ENCODE measurements at regions not wholly inside any gene's neighbourhood (a gene's known extent, or its start where the extent isn't known, plus 50 kb on each side); places are given as distances from the start of the nearest gene placed in this dataset.

DNA sequence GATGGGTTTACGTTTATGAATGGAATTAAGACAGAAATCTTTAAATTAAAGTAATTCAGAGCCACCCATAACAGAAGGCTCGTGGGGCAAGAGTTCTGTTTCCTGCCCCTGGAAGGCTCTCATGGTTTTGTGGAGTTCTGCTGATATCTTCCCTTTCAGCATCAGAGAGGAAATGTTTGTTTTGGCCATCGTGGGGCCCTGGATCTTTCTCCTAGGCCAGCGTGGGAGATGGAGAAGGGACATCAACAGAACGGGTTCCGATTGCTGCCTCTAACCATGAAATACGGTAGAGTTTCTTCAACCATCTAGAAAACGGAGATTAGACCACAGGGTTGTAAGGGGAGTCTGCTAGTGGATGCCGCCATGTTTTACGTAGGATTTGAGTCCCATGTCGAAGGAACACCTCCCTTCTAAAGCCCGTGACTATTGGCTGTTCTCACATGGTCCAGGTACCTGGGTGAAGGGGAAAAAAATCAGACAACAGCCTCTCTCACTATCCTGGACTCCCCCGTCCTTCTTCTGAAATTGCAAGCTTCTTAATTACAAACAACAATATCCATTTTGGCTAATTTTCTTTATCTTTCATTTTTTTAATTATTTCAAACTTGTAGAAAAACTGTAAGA, 169.1 kb upstream of the CELF2 start:
- Histone ChIP-seq H3K36me3 (ENCODE audit: control insufficient read depth in 3 of 3, insufficient read depth in 2 of 3, low read depth in 1 of 3, low read length in 3 of 3) (no peaks in the 10 kb centered on the region), H3K9me3 (ENCODE audit: control insufficient read depth in 2 of 2, insufficient read depth in 1 of 2, low read depth in 1 of 2, low read length in 1 of 2) (no peaks in the 10 kb centered on the region), H3K4me3 (ENCODE audit: low read depth in 1 of 3, low read length in 3 of 3) (no peak overlapping the region), H3K27me3 (ENCODE audit: control insufficient read depth in 3 of 3, insufficient read depth in 3 of 3, low read length in 3 of 3) (no peaks in the 10 kb centered on the region), H3K4me1 (ENCODE audit: control insufficient read depth in 3 of 3, insufficient read depth in 2 of 3, low read depth in 1 of 3, low read length in 2 of 3) (no peaks in the 10 kb centered on the region), H3K27ac (ENCODE audit: low read depth in 1 of 3, low read length in 2 of 3) (no peak overlapping the region)
- 83 to 90% (median 84%) methylated on average over 13 of the region's 13 CpGs for WGBS, 3 donors
- no peak for DNase-seq
- FAIRE-seq: no peak

DNA sequence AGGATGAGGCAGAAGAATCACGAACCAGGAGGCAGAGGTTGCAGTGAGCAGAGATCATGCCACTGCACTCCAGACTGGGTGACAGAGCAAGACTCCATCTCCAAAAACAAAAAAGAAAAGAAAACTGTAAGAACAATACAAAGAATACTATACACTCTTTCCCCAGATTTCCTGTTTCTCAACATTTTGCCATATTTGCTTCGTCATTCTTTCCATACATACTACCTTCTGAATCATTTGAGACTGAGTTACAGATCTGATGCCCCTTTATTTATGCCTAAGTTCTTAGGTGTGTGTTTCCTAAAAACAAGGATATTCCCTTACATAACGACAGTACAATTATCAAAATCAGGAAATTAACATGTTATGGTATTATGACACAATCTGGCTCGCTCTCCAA, 168.4 kb upstream of the CELF2 start:
- no peaks in the 10 kb centered on the region for H3K4me1 ChIP-seq (ENCODE audit: control insufficient read depth in 3 of 3, insufficient read depth in 2 of 3, low read depth in 1 of 3, low read length in 2 of 3)
- no peaks in the 10 kb centered on the region for H3K36me3 ChIP-seq (ENCODE audit: control insufficient read depth in 3 of 3, insufficient read depth in 2 of 3, low read depth in 1 of 3, low read length in 3 of 3)
- H3K9me3 ChIP-seq (ENCODE audit: control insufficient read depth in 2 of 2, insufficient read depth in 1 of 2, low read depth in 1 of 2, low read length in 1 of 2): no peaks in the 10 kb centered on the region
- FAIRE-seq (no peak), DNase-seq (no peak)
- no peak overlapping the region for H3K27ac ChIP-seq (ENCODE audit: low read depth in 1 of 3, low read length in 2 of 3)
- no peaks in the 10 kb centered on the region for H3K27me3 ChIP-seq (ENCODE audit: control insufficient read depth in 3 of 3, insufficient read depth in 3 of 3, low read length in 3 of 3)
- H3K4me3 ChIP-seq (ENCODE audit: low read depth in 1 of 3, low read length in 3 of 3): no peak overlapping the region
- WGBS, 3 donors: 81 to 88% (median 82%) methylated on average over 4 of the region's 4 CpGs

DNA sequence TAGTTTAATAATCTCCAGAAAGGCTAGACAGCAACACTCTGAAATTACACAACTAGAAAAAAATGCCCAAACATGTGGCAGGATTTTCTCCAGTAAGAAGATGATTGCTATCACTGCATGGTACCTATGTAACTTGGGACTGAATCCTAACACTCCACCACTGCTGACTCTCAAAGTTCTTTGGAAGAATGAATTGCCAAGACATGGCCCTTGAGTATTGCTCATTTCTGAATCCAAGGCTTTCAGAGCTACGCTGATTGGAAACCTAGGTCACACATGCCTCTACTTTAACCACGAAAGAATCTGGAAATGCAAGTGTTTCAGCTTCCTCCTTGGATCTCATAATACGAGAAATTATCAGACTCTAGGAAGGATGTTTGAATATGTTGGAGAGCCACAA, 167.5 kb upstream of the CELF2 start:
- FAIRE-seq (no peak), DNase-seq (no peak)
- H3K4me1 ChIP-seq (ENCODE audit: control insufficient read depth in 3 of 3, insufficient read depth in 2 of 3, low read depth in 1 of 3, low read length in 2 of 3): no peaks in the 10 kb centered on the region
- H3K9me3 ChIP-seq (ENCODE audit: control insufficient read depth in 2 of 2, insufficient read depth in 1 of 2, low read depth in 1 of 2, low read length in 1 of 2): no peaks in the 10 kb centered on the region
- H3K27me3 ChIP-seq (ENCODE audit: control insufficient read depth in 3 of 3, insufficient read depth in 3 of 3, low read length in 3 of 3): no peaks in the 10 kb centered on the region
- no peak overlapping the region for H3K27ac ChIP-seq (ENCODE audit: low read depth in 1 of 3, low read length in 2 of 3)
- H3K36me3 ChIP-seq (ENCODE audit: control insufficient read depth in 3 of 3, insufficient read depth in 2 of 3, low read depth in 1 of 3, low read length in 3 of 3): no peaks in the 10 kb centered on the region
- no peak overlapping the region for H3K4me3 ChIP-seq (ENCODE audit: low read depth in 1 of 3, low read length in 3 of 3)
- WGBS, 3 donors: 70 to 82% (median 77%) methylated on average over 3 of the region's 3 CpGs

DNA sequence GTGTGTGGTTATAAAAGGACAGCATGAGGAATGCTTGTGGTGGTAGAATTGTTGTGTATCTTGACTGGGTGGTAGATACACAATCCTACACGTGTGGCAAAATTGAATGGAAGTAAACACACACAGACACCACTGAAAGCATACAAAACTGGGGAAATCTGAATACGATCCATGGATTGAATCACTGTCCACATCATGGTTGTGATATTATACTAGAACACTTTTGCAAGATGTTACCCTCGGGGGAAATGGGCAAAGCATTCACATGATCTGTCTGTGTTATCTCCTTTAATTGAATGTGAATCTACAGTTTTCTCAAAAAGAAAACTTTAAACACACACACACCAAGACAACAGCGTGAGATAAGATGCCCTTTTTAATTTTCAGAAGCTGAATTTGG, 165.2 kb upstream of the CELF2 start:
- FAIRE-seq: no peak
- H3K36me3 ChIP-seq (ENCODE audit: control insufficient read depth in 3 of 3, insufficient read depth in 2 of 3, low read depth in 1 of 3, low read length in 3 of 3): no peaks in the 10 kb centered on the region
- no peaks in the 10 kb centered on the region for H3K27me3 ChIP-seq (ENCODE audit: control insufficient read depth in 3 of 3, insufficient read depth in 3 of 3, low read length in 3 of 3)
- no peak overlapping the region for H3K4me3 ChIP-seq (ENCODE audit: low read depth in 1 of 3, low read length in 3 of 3)
- H3K9me3 ChIP-seq (ENCODE audit: control insufficient read depth in 2 of 2, insufficient read depth in 1 of 2, low read depth in 1 of 2, low read length in 1 of 2): no peaks in the 10 kb centered on the region
- no peak overlapping the region for H3K27ac ChIP-seq (ENCODE audit: low read depth in 1 of 3, low read length in 2 of 3)
- DNase-seq: no peak
- H3K4me1 ChIP-seq (ENCODE audit: control insufficient read depth in 3 of 3, insufficient read depth in 2 of 3, low read depth in 1 of 3, low read length in 2 of 3): no peaks in the 10 kb centered on the region
- 62 to 73% (median 68%) methylated on average over 4 of the region's 4 CpGs for WGBS, 3 donors

DNA sequence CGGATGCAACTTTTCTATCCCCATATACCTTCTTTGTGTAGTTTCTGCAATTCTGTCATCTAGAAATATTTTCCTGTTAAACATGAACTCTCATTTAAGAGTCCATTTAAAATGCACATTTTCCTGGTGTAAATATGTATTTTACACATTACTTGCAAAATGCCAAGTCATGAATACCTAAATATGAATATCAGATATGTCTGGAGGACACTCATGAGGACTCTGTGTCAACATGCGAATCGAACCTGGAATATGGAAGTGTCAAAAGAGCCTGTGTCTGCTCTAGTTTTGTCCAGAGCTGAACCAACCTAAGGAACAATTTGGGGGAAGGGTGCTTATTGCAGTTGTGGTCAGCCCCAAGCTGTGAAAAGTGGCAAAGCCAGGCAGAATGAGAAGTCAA, 163.7 kb upstream of the CELF2 start:
- WGBS, 3 donors: 92 to 96% (median 93%) methylated on average over 3 of the region's 3 CpGs
- Histone ChIP-seq H3K27ac (ENCODE audit: low read depth in 1 of 3, low read length in 2 of 3) (no peak overlapping the region), H3K4me1 (ENCODE audit: control insufficient read depth in 3 of 3, insufficient read depth in 2 of 3, low read depth in 1 of 3, low read length in 2 of 3) (no peaks in the 10 kb centered on the region), H3K4me3 (ENCODE audit: low read depth in 1 of 3, low read length in 3 of 3) (no peak overlapping the region), H3K9me3 (ENCODE audit: control insufficient read depth in 2 of 2, insufficient read depth in 1 of 2, low read depth in 1 of 2, low read length in 1 of 2) (no peaks in the 10 kb centered on the region), H3K36me3 (ENCODE audit: control insufficient read depth in 3 of 3, insufficient read depth in 2 of 3, low read depth in 1 of 3, low read length in 3 of 3) (no peaks in the 10 kb centered on the region), H3K27me3 (ENCODE audit: control insufficient read depth in 3 of 3, insufficient read depth in 3 of 3, low read length in 3 of 3) (no peaks in the 10 kb centered on the region)
- no peak for DNase-seq
- no peak for FAIRE-seq

DNA sequence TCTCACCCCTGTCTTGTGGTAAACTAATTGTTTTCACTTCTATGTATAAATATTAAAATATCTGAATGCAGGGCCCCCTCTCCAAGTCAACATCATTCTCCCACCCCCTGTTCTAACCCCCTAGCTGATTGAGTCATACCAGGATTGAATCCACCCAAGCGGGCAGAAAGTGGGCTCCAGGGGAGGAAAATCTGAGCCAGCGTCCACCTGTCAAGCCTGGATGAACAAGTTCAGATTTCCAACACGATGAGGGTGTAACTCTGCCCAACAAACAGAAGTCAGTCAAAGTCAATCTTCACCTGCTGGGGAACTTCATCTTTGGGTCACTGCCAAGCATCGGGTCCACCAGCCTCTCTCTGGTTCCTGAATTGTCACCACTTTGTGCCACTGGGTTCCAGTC, 162.9 kb upstream of the CELF2 start:
- DNase-seq: no peak
- no peaks in the 10 kb centered on the region for H3K9me3 ChIP-seq (ENCODE audit: control insufficient read depth in 2 of 2, insufficient read depth in 1 of 2, low read depth in 1 of 2, low read length in 1 of 2)
- H3K4me1 ChIP-seq (ENCODE audit: control insufficient read depth in 3 of 3, insufficient read depth in 2 of 3, low read depth in 1 of 3, low read length in 2 of 3): no peaks in the 10 kb centered on the region
- H3K27ac ChIP-seq (ENCODE audit: low read depth in 1 of 3, low read length in 2 of 3): no peak overlapping the region
- 71 to 79% (median 71%) methylated on average over 4 of the region's 4 CpGs for WGBS, 3 donors
- no peak for FAIRE-seq
- no peaks in the 10 kb centered on the region for H3K36me3 ChIP-seq (ENCODE audit: control insufficient read depth in 3 of 3, insufficient read depth in 2 of 3, low read depth in 1 of 3, low read length in 3 of 3)
- no peaks in the 10 kb centered on the region for H3K27me3 ChIP-seq (ENCODE audit: control insufficient read depth in 3 of 3, insufficient read depth in 3 of 3, low read length in 3 of 3)
- no peak overlapping the region for H3K4me3 ChIP-seq (ENCODE audit: low read depth in 1 of 3, low read length in 3 of 3)

DNA sequence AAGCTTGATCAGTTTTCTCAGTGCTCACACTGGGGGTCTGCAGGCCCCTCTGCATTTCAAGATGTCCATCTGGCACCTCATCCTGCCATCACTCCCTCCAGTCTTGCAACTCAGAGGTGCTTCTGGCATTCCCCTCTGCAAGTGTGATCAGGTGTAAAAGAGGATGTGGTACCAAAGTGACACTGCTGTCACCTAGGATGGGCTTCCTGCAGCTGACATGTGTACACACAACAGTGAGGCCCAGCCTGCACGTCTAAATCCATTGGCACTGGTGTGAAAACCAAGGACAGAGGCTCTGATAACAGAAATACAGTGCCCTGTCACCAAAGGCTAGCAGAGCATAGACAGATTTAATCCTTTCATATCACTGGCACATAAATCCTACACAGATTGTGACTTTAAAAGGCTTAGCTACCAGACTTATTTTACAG, 162.5 kb upstream of the CELF2 start:
- DNase-seq (no peak), FAIRE-seq (no peak)
- H3K36me3 ChIP-seq (ENCODE audit: control insufficient read depth in 3 of 3, insufficient read depth in 2 of 3, low read depth in 1 of 3, low read length in 3 of 3): no peaks in the 10 kb centered on the region
- 8 to 38% (median 17%) methylated on average over 1 of the region's 1 CpG for WGBS, 3 donors
- H3K9me3 ChIP-seq (ENCODE audit: control insufficient read depth in 2 of 2, insufficient read depth in 1 of 2, low read depth in 1 of 2, low read length in 1 of 2): no peaks in the 10 kb centered on the region
- no peak overlapping the region for H3K27ac ChIP-seq (ENCODE audit: low read depth in 1 of 3, low read length in 2 of 3)
- H3K27me3 ChIP-seq (ENCODE audit: control insufficient read depth in 3 of 3, insufficient read depth in 3 of 3, low read length in 3 of 3): no peaks in the 10 kb centered on the region
- H3K4me3 ChIP-seq (ENCODE audit: low read depth in 1 of 3, low read length in 3 of 3): no peak overlapping the region
- no peaks in the 10 kb centered on the region for H3K4me1 ChIP-seq (ENCODE audit: control insufficient read depth in 3 of 3, insufficient read depth in 2 of 3, low read depth in 1 of 3, low read length in 2 of 3)

DNA sequence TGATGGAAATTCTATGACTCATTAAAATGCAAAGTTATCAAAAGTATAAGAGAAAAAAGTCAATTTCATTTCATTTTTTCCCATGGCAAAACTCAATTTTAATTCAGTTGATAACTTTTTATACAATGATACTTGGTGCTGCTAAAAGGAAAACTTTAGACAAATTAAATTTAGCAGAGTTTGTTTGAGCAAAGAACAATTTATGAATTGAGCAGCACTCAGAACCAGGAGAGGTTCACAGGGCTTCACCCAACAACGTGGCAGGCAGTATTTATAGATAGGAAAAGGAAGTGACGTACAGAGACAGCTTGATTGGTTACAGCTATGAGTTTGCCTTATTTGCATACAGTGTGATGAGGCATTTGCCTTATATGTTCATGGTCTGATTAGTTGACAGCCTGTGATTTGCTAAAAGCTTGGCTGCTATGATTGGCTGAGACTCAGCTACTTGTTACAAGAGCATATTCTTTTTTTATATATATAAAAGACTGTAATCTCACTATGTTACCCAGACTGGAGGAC, 157.2 kb upstream of the CELF2 start:
- DNase-seq (no peak), FAIRE-seq (no peak)
- H3K4me3 ChIP-seq (ENCODE audit: low read depth in 1 of 3, low read length in 3 of 3): no peak overlapping the region
- H3K27me3 ChIP-seq (ENCODE audit: control insufficient read depth in 3 of 3, insufficient read depth in 3 of 3, low read length in 3 of 3): no peaks in the 10 kb centered on the region
- no peak overlapping the region for H3K27ac ChIP-seq (ENCODE audit: low read depth in 1 of 3, low read length in 2 of 3)
- 56 to 61% (median 59%) methylated on average over 2 of the region's 2 CpGs for WGBS, 3 donors
- no peaks in the 10 kb centered on the region for H3K9me3 ChIP-seq (ENCODE audit: control insufficient read depth in 2 of 2, insufficient read depth in 1 of 2, low read depth in 1 of 2, low read length in 1 of 2)
- H3K4me1 ChIP-seq (ENCODE audit: control insufficient read depth in 3 of 3, insufficient read depth in 2 of 3, low read depth in 1 of 3, low read length in 2 of 3): no peaks in the 10 kb centered on the region
- no peaks in the 10 kb centered on the region for H3K36me3 ChIP-seq (ENCODE audit: control insufficient read depth in 3 of 3, insufficient read depth in 2 of 3, low read depth in 1 of 3, low read length in 3 of 3)

DNA sequence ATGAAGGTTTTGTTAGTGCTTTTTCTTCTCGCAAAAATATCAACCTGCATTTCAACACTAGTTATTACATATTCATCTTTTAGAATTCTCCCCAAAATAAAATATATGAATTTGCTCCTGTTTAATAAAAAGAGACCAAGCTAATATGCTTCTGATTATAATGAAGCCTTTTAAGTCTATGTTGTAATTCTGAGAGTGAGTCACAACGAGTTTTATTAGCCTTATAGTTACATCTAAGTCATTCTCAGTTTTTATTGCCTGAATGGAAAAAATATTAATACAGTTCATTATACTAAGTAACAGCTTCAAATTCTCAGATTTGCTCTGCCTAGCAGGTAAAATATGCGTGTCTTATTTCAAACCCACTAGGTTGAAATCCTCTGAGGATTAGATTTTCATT, 152.4 kb upstream of the CELF2 start:
- no peak overlapping the region for H3K4me3 ChIP-seq (ENCODE audit: low read depth in 1 of 3, low read length in 3 of 3)
- 42 to 71% (median 52%) methylated on average over 3 of the region's 3 CpGs for WGBS, 3 donors
- no peaks in the 10 kb centered on the region for H3K27me3 ChIP-seq (ENCODE audit: control insufficient read depth in 3 of 3, insufficient read depth in 3 of 3, low read length in 3 of 3)
- no peak overlapping the region for H3K27ac ChIP-seq (ENCODE audit: low read depth in 1 of 3, low read length in 2 of 3)
- no peaks in the 10 kb centered on the region for H3K4me1 ChIP-seq (ENCODE audit: control insufficient read depth in 3 of 3, insufficient read depth in 2 of 3, low read depth in 1 of 3, low read length in 2 of 3)
- FAIRE-seq (no peak), DNase-seq (no peak)
- H3K36me3 ChIP-seq (ENCODE audit: control insufficient read depth in 3 of 3, insufficient read depth in 2 of 3, low read depth in 1 of 3, low read length in 3 of 3): no peaks in the 10 kb centered on the region
- no peaks in the 10 kb centered on the region for H3K9me3 ChIP-seq (ENCODE audit: control insufficient read depth in 2 of 2, insufficient read depth in 1 of 2, low read depth in 1 of 2, low read length in 1 of 2)

Data from small intestine (tissue), 7 donors.